GM23338 (cell line): ENCODE measurements at regions not wholly inside any gene's neighbourhood (a gene's known extent, or its start where the extent isn't known, plus 50 kb on each side); places are given as distances from the start of the nearest gene placed in this dataset.

ENCODE experiments used
- ATAC-seq: fragments of 200-7000 bp; cut with Tn5 transposase; 3 replicates; pipeline ENCODE4 v1.9.1; 2020
- DNase-seq: peaks from one replicate; pipeline ENCODE4 v3.0.0-alpha.2; 2015; ENCODE audit warnings: low spot score
- H2AFZ ChIP-seq: fragments of 200-600 bp; sonication (generic); 2 replicates; pipeline ENCODE4 v1.8.0; 2016; ENCODE audit warnings: antibody characterized with exemption, mild to moderate bottlenecking, moderate library complexity
- H3F3A ChIP-seq: fragments of 200-600 bp; sonication (generic); replicated peaks from 2 replicates; pipeline ENCODE4 v1.8.0; 2017; ENCODE audit warnings: antibody characterized with exemption, mixed run types, low read depth
- H3K27ac ChIP-seq: fragments of 200-600 bp; sonication (generic); 2 replicates; pipeline ENCODE4 v1.6.1; 2016; ENCODE audit warnings: low read depth
- H3K27me3 ChIP-seq: fragments of 200-600 bp; sonication (generic); 2 replicates; pipeline ENCODE4 v1.8.0; 2016; ENCODE audit warnings: mild to moderate bottlenecking, mixed run types, moderate library complexity; ENCODE audit not compliant: insufficient read depth
- H3K36me3 ChIP-seq: fragments of 200-600 bp; sonication (generic); 2 replicates; pipeline ENCODE4 v1.8.0; 2016; ENCODE audit warnings: mild to moderate bottlenecking; ENCODE audit not compliant: insufficient read depth
- H3K4me1 ChIP-seq: fragments of 200-600 bp; sonication (generic); 2 replicates; pipeline ENCODE4 v1.8.0; 2016; ENCODE audit warnings: mild to moderate bottlenecking, moderate library complexity; ENCODE audit not compliant: insufficient read depth
- H3K4me2 ChIP-seq: fragments of 200-600 bp; sonication (generic); 2 replicates; pipeline ENCODE4 v1.7.1; 2017; ENCODE audit warnings: mixed run types
- H3K4me3 ChIP-seq: fragments of 200-600 bp; sonication (generic); 2 replicates; pipeline ENCODE4 v1.6.1; 2016; ENCODE audit warnings: mixed run types
- H3K79me2 ChIP-seq: fragments of 200-600 bp; sonication (generic); replicated peaks from 2 replicates; pipeline ENCODE4 v1.8.0; 2017; ENCODE audit warnings: mild to moderate bottlenecking; ENCODE audit not compliant: insufficient read depth
- H3K9me2 ChIP-seq: fragments of 200-600 bp; sonication (generic); 2 replicates; pipeline ENCODE4 v1.8.0; 2017; ENCODE audit not compliant: insufficient read depth
- H4K20me1 ChIP-seq: fragments of 200-600 bp; sonication (generic); replicated peaks from 2 replicates; pipeline ENCODE4 v1.8.0; 2017; ENCODE audit warnings: mild to moderate bottlenecking; ENCODE audit not compliant: insufficient read depth
- H3K27ac Mint-ChIP-seq: 2 replicates; pipeline ENCODE4 v1.8.0; 2020; ENCODE audit warnings: inconsistent platforms, mild to moderate bottlenecking, moderate library complexity, mixed read lengths
- H3K27me3 Mint-ChIP-seq: 3 replicates; pipeline ENCODE4 v1.8.0; 2022; ENCODE audit warnings: low read depth, mild to moderate bottlenecking, moderate library complexity, mixed read lengths, inconsistent platforms; ENCODE audit not compliant: insufficient read depth, poor library complexity
- H3K36me3 Mint-ChIP-seq: 3 replicates; pipeline ENCODE4 v1.8.0; 2021; ENCODE audit warnings: low read depth, mild to moderate bottlenecking, inconsistent platforms, moderate library complexity, mixed read lengths
- H3K4me1 Mint-ChIP-seq: 3 replicates; pipeline ENCODE4 v1.8.0; 2020; ENCODE audit warnings: mild to moderate bottlenecking, inconsistent platforms, mixed read lengths
- H3K4me3 Mint-ChIP-seq: 3 replicates; pipeline ENCODE4 v1.8.0; 2021; ENCODE audit warnings: moderate library complexity, mild to moderate bottlenecking, inconsistent platforms, mixed read lengths
- H3K9me3 Mint-ChIP-seq: 3 replicates; pipeline ENCODE4 v1.8.0; 2020; ENCODE audit warnings: moderate library complexity, mild to moderate bottlenecking, inconsistent platforms, mixed read lengths
- CREB1 ChIP-seq: fragments of 250-450 bp; sonication (Bioruptor Pico); IDR thresholded peaks from 2 replicates; pipeline ENCODE4 v1.5.0; 2020; ENCODE audit warnings: low read depth, mild to moderate bottlenecking, moderate library complexity
- EZH2 ChIP-seq: fragments of 200-600 bp; sonication (generic); IDR thresholded peaks from one replicate; pipeline ENCODE4 v1.8.0; 2017; ENCODE audit warnings: antibody characterized with exemption, mild to moderate bottlenecking, low read depth; ENCODE audit not compliant: unreplicated experiment
- EZH2phosphoT487 ChIP-seq: fragments of 200-600 bp; sonication (generic); IDR thresholded peaks from one replicate; pipeline ENCODE4 v1.8.1; 2018; ENCODE audit warnings: antibody characterized with exemption; ENCODE audit not compliant: unreplicated experiment
- JUNB ChIP-seq: IDR thresholded peaks from one replicate; pipeline ENCODE4 v1.6.1; 2016; ENCODE audit warnings: antibody characterized with exemption; ENCODE audit not compliant: unreplicated experiment
- NANOG ChIP-seq: IDR thresholded peaks from 2 replicates; pipeline ENCODE4 v1.6.1; 2016; ENCODE audit warnings: antibody characterized with exemption, borderline replicate concordance
- POLR2AphosphoS5 ChIP-seq: IDR thresholded peaks from 2 replicates; pipeline ENCODE4 v1.6.1; 2016; ENCODE audit warnings: antibody characterized with exemption, low read depth
- STAT1 ChIP-seq: IDR thresholded peaks from one replicate; pipeline ENCODE4 v1.6.1; 2016; ENCODE audit warnings: antibody characterized with exemption; ENCODE audit not compliant: unreplicated experiment
- ZNF114 ChIP-seq: fragments of 250-450 bp; sonication (Bioruptor Pico); IDR thresholded peaks from 2 replicates; pipeline ENCODE4 v1.5.0; 2020; ENCODE audit warnings: mild to moderate bottlenecking, moderate library complexity
- ZNF331 ChIP-seq: fragments of 250-450 bp; sonication (Bioruptor Pico); IDR thresholded peaks from 2 replicates; pipeline ENCODE4 v1.5.0; 2020; ENCODE audit warnings: low read depth, mild to moderate bottlenecking, moderate library complexity
- TF ChIP-seq, protein P1 (sequence below): fragments of 250-450 bp; sonication (Bioruptor Pico); IDR thresholded peaks from 2 replicates; pipeline ENCODE4 v1.5.0; 2020; ENCODE audit warnings: mild to moderate bottlenecking, moderate library complexity
- TF ChIP-seq, protein P2 (sequence below): IDR thresholded peaks from one replicate; pipeline ENCODE4 v1.6.1; 2018; ENCODE audit warnings: antibody characterized with exemption; ENCODE audit not compliant: unreplicated experiment
- TF ChIP-seq, protein P3 (sequence below), 2 experiments: fragments of 200-600 bp in 1 of 2; sonication (generic) in 1 of 2; conservative IDR thresholded peaks; 2 replicates each; pipeline versions ENCODE4 v1.5.1 to v1.6.1; 2016 to 2017; ENCODE audit warnings: antibody characterized with exemption in 2 of 2, low read depth in 2 of 2, mild to moderate bottlenecking in 2 of 2, moderate library complexity in 1 of 2
- TF ChIP-seq, protein P4 (sequence below): IDR thresholded peaks from 2 replicates; pipeline ENCODE4 v1.6.1; 2016; ENCODE audit warnings: antibody characterized with exemption

DNA sequence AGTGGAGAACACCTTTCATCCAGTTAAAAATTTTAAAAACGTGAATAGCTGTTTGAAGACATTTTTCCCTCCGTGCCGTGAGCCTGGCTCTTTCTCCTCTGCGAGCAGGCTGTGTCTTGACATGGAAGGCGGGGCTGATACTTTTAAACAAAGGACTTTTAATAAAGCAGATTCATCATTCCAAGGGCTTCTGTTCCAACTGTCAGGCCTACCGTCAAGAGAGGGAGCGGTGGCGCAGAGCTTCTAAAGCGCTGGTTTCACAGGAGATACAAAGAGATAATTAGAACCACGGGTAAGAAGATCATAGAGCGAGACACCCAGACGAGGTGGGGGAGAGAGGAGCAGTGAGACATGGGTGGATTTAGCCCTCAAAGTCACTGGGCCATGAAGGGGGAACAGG is 247.4 kb upstream of the C1orf174 start:
- TF ChIP-seq, protein P1, sequence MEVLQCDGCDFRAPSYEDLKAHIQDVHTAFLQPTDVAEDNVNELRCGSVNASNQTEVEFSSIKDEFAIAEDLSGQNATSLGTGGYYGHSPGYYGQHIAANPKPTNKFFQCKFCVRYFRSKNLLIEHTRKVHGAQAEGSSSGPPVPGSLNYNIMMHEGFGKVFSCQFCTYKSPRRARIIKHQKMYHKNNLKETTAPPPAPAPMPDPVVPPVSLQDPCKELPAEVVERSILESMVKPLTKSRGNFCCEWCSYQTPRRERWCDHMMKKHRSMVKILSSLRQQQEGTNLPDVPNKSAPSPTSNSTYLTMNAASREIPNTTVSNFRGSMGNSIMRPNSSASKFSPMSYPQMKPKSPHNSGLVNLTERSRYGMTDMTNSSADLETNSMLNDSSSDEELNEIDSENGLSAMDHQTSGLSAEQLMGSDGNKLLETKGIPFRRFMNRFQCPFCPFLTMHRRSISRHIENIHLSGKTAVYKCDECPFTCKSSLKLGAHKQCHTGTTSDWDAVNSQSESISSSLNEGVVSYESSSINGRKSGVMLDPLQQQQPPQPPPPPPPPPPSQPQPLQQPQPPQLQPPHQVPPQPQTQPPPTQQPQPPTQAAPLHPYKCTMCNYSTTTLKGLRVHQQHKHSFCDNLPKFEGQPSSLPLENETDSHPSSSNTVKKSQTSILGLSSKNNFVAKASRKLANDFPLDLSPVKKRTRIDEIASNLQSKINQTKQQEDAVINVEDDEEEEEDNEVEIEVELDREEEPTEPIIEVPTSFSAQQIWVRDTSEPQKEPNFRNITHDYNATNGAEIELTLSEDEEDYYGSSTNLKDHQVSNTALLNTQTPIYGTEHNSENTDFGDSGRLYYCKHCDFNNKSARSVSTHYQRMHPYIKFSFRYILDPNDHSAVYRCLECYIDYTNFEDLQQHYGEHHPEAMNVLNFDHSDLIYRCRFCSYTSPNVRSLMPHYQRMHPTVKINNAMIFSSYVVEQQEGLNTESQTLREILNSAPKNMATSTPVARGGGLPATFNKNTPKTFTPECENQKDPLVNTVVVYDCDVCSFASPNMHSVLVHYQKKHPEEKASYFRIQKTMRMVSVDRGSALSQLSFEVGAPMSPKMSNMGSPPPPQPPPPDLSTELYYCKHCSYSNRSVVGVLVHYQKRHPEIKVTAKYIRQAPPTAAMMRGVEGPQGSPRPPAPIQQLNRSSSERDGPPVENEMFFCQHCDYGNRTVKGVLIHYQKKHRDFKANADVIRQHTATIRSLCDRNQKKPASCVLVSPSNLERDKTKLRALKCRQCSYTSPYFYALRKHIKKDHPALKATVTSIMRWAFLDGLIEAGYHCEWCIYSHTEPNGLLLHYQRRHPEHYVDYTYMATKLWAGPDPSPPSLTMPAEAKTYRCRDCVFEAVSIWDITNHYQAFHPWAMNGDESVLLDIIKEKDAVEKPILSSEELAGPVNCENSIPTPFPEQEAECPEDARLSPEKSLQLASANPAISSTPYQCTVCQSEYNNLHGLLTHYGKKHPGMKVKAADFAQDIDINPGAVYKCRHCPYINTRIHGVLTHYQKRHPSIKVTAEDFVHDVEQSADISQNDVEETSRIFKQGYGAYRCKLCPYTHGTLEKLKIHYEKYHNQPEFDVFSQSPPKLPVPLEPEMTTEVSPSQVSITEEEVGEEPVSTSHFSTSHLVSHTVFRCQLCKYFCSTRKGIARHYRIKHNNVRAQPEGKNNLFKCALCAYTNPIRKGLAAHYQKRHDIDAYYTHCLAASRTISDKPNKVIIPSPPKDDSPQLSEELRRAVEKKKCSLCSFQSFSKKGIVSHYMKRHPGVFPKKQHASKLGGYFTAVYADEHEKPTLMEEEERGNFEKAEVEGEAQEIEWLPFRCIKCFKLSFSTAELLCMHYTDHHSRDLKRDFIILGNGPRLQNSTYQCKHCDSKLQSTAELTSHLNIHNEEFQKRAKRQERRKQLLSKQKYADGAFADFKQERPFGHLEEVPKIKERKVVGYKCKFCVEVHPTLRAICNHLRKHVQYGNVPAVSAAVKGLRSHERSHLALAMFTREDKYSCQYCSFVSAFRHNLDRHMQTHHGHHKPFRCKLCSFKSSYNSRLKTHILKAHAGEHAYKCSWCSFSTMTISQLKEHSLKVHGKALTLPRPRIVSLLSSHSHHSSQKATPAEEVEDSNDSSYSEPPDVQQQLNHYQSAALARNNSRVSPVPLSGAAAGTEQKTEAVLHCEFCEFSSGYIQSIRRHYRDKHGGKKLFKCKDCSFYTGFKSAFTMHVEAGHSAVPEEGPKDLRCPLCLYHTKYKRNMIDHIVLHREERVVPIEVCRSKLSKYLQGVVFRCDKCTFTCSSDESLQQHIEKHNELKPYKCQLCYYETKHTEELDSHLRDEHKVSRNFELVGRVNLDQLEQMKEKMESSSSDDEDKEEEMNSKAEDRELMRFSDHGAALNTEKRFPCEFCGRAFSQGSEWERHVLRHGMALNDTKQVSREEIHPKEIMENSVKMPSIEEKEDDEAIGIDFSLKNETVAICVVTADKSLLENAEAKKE (CRISPR knock-in tag) = no peak
- TF ChIP-seq ZNF331 (no peak), STAT1 (no peak), POLR2AphosphoS5 (no peak), NANOG (no peak), ZNF114 (no peak), CREB1 (CRISPR knock-in tag) (no peak), JUNB (no peak), EZH2 (no peak), EZH2phosphoT487 (no peak)
- TF ChIP-seq, protein P2, sequence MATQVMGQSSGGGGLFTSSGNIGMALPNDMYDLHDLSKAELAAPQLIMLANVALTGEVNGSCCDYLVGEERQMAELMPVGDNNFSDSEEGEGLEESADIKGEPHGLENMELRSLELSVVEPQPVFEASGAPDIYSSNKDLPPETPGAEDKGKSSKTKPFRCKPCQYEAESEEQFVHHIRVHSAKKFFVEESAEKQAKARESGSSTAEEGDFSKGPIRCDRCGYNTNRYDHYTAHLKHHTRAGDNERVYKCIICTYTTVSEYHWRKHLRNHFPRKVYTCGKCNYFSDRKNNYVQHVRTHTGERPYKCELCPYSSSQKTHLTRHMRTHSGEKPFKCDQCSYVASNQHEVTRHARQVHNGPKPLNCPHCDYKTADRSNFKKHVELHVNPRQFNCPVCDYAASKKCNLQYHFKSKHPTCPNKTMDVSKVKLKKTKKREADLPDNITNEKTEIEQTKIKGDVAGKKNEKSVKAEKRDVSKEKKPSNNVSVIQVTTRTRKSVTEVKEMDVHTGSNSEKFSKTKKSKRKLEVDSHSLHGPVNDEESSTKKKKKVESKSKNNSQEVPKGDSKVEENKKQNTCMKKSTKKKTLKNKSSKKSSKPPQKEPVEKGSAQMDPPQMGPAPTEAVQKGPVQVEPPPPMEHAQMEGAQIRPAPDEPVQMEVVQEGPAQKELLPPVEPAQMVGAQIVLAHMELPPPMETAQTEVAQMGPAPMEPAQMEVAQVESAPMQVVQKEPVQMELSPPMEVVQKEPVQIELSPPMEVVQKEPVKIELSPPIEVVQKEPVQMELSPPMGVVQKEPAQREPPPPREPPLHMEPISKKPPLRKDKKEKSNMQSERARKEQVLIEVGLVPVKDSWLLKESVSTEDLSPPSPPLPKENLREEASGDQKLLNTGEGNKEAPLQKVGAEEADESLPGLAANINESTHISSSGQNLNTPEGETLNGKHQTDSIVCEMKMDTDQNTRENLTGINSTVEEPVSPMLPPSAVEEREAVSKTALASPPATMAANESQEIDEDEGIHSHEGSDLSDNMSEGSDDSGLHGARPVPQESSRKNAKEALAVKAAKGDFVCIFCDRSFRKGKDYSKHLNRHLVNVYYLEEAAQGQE = no peak
- TF ChIP-seq, protein P3, sequence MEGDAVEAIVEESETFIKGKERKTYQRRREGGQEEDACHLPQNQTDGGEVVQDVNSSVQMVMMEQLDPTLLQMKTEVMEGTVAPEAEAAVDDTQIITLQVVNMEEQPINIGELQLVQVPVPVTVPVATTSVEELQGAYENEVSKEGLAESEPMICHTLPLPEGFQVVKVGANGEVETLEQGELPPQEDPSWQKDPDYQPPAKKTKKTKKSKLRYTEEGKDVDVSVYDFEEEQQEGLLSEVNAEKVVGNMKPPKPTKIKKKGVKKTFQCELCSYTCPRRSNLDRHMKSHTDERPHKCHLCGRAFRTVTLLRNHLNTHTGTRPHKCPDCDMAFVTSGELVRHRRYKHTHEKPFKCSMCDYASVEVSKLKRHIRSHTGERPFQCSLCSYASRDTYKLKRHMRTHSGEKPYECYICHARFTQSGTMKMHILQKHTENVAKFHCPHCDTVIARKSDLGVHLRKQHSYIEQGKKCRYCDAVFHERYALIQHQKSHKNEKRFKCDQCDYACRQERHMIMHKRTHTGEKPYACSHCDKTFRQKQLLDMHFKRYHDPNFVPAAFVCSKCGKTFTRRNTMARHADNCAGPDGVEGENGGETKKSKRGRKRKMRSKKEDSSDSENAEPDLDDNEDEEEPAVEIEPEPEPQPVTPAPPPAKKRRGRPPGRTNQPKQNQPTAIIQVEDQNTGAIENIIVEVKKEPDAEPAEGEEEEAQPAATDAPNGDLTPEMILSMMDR (conservative IDR thresholded peaks at IDR 0.05; ENCODE audit: low read depth in 2 of 2) = no peak
- TF ChIP-seq, protein P4, sequence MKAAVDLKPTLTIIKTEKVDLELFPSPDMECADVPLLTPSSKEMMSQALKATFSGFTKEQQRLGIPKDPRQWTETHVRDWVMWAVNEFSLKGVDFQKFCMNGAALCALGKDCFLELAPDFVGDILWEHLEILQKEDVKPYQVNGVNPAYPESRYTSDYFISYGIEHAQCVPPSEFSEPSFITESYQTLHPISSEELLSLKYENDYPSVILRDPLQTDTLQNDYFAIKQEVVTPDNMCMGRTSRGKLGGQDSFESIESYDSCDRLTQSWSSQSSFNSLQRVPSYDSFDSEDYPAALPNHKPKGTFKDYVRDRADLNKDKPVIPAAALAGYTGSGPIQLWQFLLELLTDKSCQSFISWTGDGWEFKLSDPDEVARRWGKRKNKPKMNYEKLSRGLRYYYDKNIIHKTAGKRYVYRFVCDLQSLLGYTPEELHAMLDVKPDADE = no peak
- Histone ChIP-seq H3K27me3 (no peaks in the 10 kb centered on the region), H3K4me2 (no peak overlapping the region), H3K9me2 (no peaks in the 10 kb centered on the region), H2AFZ (no peak overlapping the region), H3K79me2 (no peaks in the 10 kb centered on the region), H3F3A (no peaks in the 10 kb centered on the region), H3K27ac (no peak overlapping the region), H3K4me3 (no peak overlapping the region), H4K20me1 (no peaks in the 10 kb centered on the region), H3K4me1 (no peaks in the 10 kb centered on the region), H3K36me3 (peaks cover 7% of the 10 kb centered on the region; the same call in 1 of the 2 replicates)
- H3K4me3 Mint-ChIP-seq = no peak overlapping the region
- peaks cover 57% of the 10 kb centered on the region for H3K9me3 Mint-ChIP-seq
- no peaks in the 10 kb centered on the region; the same call in 2 of the 3 replicates for H3K4me1 Mint-ChIP-seq
- no peak overlapping the region for H3K27ac Mint-ChIP-seq
- peaks cover 4% of the 10 kb centered on the region for H3K27me3 Mint-ChIP-seq
- H3K36me3 Mint-ChIP-seq = peaks cover 15% of the 10 kb centered on the region; the same call in 1 of the 3 replicates
- no peak for DNase-seq
- ATAC-seq = no peak
